NCI-H524 (cell line): ENCODE measurements at regions not wholly inside any gene's neighbourhood (a gene's known extent, or its start where the extent isn't known, plus 50 kb on each side); places are given as distances from the start of the nearest gene placed in this dataset.

ENCODE experiments used
- DNase-seq, 2 experiments: peaks; one replicate each; lab custom pipeline; 2025; lab: John Stamatoyannopoulos, UW

DNA sequence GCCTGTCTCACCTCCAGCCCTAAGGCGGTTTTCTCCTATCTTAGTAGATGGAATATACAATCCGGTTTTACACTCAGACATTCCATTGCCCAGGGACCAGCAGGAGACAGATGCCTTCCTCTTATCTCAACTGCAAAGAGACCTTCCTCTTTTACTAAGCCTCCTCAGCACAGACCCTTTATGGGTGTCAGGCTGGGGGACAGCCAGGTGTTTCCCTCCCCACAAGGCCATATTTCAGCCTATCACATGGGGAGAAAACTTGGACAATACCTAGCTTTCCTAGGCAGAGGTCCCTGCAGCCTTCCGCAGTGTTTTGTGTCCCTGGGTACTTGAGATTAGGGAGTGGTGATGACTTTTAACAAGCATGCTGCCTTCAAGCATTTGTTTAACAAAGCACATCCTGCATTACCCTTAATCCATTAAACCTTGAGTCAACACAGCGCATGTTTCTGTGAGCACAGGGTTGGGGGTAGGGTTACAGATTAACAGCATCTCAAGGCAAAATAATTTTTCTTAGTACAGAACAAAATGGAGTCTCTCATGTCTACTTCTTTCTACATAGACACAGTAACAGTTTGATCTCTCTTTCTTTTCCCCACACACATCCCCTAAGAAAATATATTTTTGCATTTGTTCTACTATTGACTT, 876.2 kb downstream of the ANKRD7 start:
- DNase-seq = peak; percentile 67 to 97

- no peak for DNase-seq
Observed at GRCh38 chr7:119102291-119102690, 877.8 kb downstream of the ANKRD7 start.

DNA sequence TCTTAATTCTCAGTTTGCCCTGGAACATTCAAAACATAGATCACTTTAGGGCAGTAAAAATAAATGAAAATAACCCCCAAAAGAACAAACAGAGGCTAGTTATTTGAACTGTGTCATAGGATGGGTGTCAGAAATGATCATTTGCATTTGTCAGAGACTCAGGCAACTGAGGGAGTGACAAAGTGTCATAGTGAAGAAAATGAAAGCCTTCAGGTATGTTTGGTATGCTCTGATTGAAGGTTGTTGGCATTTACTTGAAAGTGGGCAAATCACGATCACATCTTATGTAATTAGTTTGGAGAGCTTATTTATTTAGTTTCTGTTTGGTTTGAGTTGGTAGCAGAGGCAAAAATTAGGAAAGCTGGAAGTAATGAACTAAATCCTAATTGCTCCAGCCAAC, 880.9 kb downstream of the ANKRD7 start:
- no peak for DNase-seq

DNA sequence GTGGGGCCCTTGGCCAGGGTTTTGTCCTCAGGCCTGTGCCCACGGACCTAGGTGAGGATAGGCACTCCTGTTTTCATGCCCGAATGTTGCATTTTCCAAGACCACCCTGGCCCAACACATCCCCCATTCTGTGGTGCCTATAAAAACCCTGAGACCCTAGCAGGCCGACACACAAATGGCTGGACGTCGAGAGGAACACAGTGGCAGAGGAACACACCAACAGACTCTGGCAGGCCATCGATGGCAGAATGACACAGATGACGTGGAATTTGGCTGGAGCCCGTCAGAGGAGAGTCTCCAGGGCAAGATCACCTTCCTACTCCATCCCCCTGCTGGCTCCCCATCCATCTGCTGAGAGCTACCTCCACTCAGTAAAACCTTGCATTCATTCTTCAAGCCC, 898.8 kb downstream of the ANKRD7 start:
- DNase-seq = no peak

- no peak for DNase-seq
Observed at GRCh38 chr7:119127706-119128105, 903.2 kb downstream of the ANKRD7 start.

DNA sequence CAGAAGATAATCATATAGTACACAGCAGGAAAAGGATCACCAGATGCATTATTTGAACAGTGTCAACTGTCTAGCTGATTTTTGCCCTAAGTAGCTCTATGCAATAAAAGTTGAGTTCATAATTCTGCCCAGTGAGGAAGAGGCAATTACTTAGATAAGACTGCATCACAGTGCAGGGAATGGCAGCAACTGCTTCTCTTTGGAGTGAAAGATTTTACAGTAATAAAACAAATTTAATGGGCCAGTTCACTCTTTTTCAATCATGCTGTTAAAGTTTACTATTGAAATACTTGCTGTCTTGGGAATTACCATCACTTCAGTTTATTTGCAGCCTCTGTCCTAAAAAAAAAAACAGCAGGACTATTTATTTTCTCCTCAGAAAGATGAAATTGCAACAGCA, 907.9 kb downstream of the ANKRD7 start:
- no peak for DNase-seq

DNA sequence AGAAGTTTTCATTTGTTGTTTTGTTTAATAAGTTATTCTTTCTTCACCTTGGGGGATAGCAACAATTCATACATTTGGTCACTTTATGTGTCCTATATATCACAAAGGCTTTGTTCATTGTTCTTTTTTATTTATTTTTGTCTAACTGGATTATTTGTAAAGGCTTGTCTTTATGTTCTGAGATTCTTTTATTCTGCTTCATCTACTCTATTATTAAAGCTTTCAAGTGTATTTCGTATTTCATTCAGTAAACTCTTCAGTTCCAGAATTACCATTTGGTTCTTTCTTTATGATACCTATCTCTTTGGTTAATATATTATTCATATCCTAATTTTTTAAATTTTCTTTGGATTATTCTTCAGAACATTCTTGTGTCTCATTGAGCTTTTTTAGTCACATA, 942.9 kb downstream of the ANKRD7 start:
- no peak for DNase-seq

DNA sequence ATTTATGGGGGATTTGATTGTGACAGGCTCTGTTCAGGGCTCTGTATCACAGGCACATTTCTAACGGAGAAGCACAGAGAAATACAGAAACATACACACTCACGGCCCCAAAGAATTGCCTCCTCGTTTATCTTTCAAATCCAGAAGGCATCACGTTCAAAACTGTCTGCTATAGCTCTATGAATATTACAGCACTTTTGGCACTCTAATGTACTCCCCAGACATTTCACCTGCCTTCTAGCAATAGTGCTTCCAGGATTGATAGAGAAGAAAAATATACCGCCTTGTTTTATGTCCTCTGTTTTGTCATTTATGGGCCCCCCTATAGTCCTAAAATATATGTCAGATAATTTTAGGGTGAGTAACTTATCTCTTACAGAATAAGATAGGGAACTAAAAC, 947.5 kb downstream of the ANKRD7 start:
- DNase-seq = no peak

DNA sequence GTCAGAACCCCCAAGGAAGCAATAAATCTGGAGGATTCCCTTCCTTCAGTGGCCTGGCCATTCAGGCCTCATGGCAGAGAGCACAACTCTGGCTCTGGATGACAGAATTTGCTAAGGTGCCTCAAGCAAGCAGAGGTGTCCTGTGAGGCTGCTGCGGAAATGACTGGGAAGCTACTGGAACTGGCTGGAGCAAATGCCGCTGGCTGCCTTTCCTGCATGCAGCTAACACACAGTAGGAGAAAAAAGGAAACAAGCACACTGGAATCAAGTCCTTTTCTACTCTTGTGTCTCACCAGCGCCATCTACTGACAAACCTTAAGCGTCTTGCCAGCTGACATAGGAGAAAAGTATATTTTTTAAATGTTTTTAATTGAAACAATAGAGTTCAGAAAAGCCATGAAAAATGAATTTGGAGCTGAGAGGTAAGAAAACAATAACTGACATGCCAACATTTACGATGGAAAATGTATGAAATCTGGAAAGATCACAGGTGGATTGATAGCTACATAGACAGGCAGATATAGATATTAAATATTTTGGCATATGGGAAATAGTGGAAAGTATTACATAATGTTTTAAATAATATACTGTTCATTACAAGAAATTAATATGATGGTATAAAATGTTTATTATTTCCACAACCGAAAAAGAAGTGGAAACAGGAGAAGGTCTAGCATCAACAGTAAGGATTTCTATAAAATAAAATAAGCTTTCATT, 951.6 kb downstream of the ANKRD7 start:
- peak; percentile 63 to 83 for DNase-seq

GRCh38 chr7:119177863-119178262, 953.4 kb downstream of the ANKRD7 start:
- no peak for DNase-seq

DNA sequence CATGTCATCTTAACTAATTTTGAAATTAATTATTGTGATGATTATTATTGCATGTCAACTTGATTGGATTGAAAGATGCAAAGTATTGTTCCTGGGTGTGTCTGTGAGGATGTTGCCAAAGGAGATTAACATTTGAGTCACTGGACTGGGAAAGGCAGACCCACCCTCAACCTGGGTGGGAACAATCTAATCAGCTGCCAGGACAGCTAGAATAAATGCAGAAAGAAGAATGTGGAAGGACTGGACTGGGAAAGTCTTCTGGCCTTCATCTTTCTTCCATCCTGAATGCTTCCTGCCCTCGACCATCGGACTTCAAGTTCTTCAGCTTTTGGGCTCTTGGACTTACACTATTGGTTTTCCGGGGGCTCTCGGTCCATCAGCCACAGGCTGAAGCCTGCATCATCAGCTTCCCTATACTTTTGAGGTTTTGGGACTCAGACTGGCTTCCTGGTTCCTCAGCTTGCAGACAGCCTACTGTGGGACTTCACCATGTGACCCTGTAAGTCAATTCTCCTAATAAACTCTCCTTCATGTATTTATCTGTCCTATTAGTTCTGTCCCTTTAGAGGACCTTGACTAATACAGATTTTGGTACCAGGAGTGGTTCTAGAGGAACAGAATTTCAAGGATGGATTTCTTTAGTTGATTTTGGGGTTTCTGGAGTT, 959.8 kb downstream of the ANKRD7 start:
- no peak for DNase-seq

GRCh38 chr7:119196183-119196582, 971.7 kb downstream of the ANKRD7 start:
- no peak for DNase-seq

GRCh38 chr7:119197172-119197876, 972.8 kb downstream of the ANKRD7 start:
- no peak for DNase-seq

GRCh38 chr7:119197877-119198527, 973.5 kb downstream of the ANKRD7 start:
- DNase-seq = peak in 1 of 2 experiments; percentile 65

DNA sequence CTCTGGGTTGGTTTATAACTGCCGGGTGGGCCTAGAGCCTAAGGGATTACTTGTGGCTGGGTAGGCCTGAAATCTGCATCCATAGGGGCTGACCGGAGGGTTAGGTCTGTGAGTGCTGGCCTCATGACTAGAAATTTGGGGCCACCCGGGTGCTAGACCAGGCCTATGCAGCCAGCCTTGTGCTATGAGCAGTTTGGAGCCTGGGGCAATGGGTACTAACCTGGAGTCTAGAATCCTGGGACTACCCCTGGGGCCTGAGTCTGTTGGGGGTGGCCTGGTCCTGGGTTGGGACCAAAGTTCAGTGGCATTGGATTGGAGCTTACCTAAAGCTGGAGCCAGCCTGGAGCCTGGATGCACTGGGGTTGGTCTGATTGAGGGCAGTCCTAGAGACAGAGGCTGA, 995.2 kb downstream of the ANKRD7 start:
- DNase-seq = no peak

GRCh38 chr7:119223930-119224329, 999.4 kb downstream of the ANKRD7 start:
- no peak for DNase-seq

DNA sequence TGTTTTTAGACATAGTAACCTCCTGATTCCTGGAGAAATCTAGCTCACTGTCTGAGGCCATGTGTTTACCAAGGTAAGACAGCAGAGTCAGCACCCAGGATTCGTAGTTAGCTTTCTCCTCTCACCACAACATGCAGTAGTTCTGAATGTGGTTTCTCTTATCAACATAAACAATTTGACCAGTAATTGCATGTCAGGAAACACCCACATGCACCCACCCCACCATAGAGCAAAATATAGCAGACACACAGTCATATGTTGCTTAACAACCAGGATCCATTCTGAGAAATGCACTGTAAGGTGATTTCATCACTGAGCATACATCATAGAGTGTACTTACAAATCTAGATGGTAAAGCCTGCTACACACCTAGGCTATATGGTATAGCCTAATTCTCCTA, 1004.0 kb downstream of the ANKRD7 start:
- no peak for DNase-seq

GRCh38 chr7:119232091-119232490, 1007.6 kb downstream of the ANKRD7 start:
- DNase-seq = no peak

DNA sequence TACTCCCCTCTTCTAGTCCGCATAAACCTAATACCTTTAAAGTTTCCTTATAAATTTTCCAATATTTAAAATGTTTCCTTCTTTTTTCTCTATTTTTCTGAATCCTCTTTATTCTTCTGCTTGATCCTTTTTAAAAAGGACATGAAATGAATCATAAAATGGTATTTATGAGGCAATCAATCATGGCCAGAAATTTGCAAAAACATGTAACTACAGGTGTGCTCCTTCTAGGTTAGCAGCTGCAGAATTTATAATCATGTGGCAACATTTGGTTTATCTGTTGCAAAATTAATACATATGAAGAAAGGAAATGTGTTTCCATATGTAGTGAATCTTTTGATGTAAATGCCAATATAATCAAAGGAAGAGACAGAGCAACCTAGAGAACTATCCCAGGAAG, 1008.5 kb downstream of the ANKRD7 start:
- DNase-seq = no peak

DNA sequence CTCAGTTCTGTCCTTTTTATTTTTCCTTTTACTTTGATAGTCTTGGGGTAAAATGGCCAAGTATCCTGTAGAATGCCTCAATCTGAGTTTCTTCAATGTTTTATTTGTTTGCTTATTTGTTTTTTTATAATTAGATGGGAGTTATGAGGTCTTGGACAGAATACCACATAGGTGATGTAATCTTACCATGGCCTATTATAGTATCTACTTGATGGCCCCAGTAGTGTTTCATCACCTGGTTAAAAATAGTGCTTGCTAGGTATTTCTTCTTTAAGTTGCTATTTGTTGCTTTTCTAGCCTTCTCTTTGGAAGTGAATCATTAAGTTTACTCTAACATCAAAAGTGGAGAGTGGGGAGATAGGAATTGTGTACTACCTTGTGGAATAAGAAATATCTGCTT, 1020.0 kb upstream of the KCND2 start:
- DNase-seq = no peak

- no peak for DNase-seq
Observed at GRCh38 chr7:119254742-119255141, 1018.2 kb upstream of the KCND2 start.

DNA sequence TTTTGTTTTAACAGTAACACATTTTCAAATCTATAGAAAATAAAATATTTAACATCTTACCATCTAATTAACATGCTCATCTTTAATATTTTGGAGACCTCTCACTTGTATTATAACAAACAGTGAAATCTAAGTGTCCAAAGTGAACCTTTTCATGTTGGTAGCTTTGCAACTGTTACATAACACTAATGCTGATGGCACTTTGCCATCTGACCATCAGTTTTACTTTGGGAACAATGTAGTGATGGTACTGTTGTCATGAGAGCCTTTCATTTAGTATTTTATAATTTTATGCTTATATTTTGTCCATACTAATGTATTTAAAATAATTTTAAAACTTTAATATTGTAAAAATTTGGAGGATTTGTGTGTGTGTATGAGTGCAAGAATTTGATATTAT, 1017.0 kb upstream of the KCND2 start:
- peak in 1 of 2 experiments; percentile 5 for DNase-seq
